Activated CD4-positive, alpha-beta T cell treated with anti-CD3 and anti-CD28 coated beads, Interleukin-2, amount 10 ng/mL, durations not matched to agents 24 days and 14 days (primary cell): ENCODE measurements at regions not wholly inside any gene's neighbourhood (a gene's known extent, or its start where the extent isn't known, plus 50 kb on each side); places are given as distances from the start of the nearest gene placed in this dataset.
A peak's percentile ranks its signal among the peaks of the same experiment; 100 is the strongest.

Source experiments
- DNase-seq: peaks from one replicate; pipeline ENCODE4 v3.0.0; 2022
- H3K27ac Mint-ChIP-seq: one replicate; pipeline ENCODE4 v1.8.0; 2022; ENCODE audit warnings: mild to moderate bottlenecking, mixed read lengths
- H3K27me3 Mint-ChIP-seq: one replicate; pipeline ENCODE4 v1.8.0; 2022; ENCODE audit warnings: mixed read lengths
- H3K36me3 Mint-ChIP-seq: one replicate; pipeline ENCODE4 v1.8.0; 2022; ENCODE audit warnings: low read depth, mild to moderate bottlenecking, mixed read lengths
- H3K4me1 Mint-ChIP-seq: one replicate; pipeline ENCODE4 v1.8.0; 2021; ENCODE audit warnings: mixed read lengths
- H3K4me3 Mint-ChIP-seq: one replicate; pipeline ENCODE4 v1.8.0; 2022; ENCODE audit warnings: mild to moderate bottlenecking, moderate library complexity, mixed read lengths
- H3K9me3 Mint-ChIP-seq: one replicate; pipeline ENCODE4 v1.8.0; 2021; ENCODE audit warnings: mixed read lengths
- intact Hi-C: fragments of 100-400 bp; cut with micrococcal nuclease; formaldehyde crosslinking; loops from one replicate; pipeline ENCODE4 v1.15.1; 2023

GRCh38 chr6:168255283-168255881, 64.2 kb downstream of the DACT2 start:
- H3K4me1 Mint-ChIP-seq, result no peaks in the 10 kb centered on the region

GRCh38 chr6:168252267-168252666, 67.3 kb downstream of the DACT2 start:
- Mint-ChIP-seq H3K4me3 (no peak overlapping the region), H3K4me1 (no peaks in the 10 kb centered on the region), H3K27ac (no peak overlapping the region), H3K27me3 (no peaks in the 10 kb centered on the region), H3K9me3 (peaks cover 4% of the 10 kb centered on the region), H3K36me3 (no peaks in the 10 kb centered on the region)
- intact Hi-C loops, result no loop called here
- DNase-seq, result no peak

More at GRCh38 chr6:168255283-168255881, 64.2 kb downstream of the DACT2 start:
- no peak for DNase-seq
- H3K4me3 Mint-ChIP-seq, result no peak overlapping the region
- H3K27me3 Mint-ChIP-seq, result no peaks in the 10 kb centered on the region
- H3K27ac Mint-ChIP-seq, result no peak overlapping the region
- intact Hi-C loops, result no loop called here
- H3K36me3 Mint-ChIP-seq, result no peaks in the 10 kb centered on the region
- H3K9me3 Mint-ChIP-seq, result peaks cover 4% of the 10 kb centered on the region

DNA sequence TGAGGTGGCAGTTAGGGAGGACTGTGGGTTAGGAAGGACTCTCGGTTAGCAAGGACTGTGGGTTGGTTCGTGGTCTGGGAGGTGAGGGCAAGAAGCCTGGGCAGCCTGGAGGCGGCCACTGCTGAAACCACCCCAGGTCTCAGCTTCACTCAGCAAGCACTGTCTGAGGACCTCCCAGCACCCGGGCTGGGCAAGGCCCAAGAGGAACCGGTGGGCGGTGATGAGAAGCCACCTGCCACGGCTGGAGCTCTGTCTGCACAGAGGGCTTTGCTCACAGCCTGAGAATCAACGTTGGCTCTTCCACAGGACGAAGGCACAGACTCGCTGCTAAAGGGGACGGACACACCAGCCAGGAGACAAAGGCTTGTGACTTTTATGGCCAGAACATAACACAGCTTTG, 69.3 kb downstream of the DACT2 start:
- Mint-ChIP-seq H3K36me3 (no peaks in the 10 kb centered on the region), H3K27ac (no peak overlapping the region), H3K4me1 (no peaks in the 10 kb centered on the region), H3K27me3 (no peaks in the 10 kb centered on the region), H3K4me3 (no peak overlapping the region), H3K9me3 (no peaks in the 10 kb centered on the region)
- intact Hi-C loops, result no loop called here
- DNase-seq, result no peak

DNA sequence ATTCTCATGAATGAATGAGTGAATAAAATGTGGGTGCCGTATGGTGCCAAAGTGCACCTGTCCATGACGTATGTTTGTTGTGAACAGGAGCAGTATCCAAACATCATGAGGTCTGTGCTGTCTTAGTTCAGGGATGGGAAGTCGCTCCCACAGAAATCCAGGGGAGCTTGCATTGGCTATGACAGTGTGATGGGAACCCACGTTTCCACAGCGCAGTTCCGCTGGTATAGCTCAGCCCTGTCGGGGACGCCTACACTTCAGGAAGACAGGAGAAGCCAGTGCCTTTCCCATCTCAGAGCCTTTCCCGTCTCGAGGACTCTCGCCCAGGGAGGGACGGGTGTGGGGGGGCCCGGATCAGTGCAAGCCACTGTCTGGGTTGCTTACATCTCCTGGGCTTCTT, 69.8 kb downstream of the DACT2 start:
- Mint-ChIP-seq H3K4me3 (no peak overlapping the region), H3K9me3 (no peaks in the 10 kb centered on the region), H3K4me1 (no peaks in the 10 kb centered on the region), H3K27me3 (no peaks in the 10 kb centered on the region), H3K36me3 (no peaks in the 10 kb centered on the region), H3K27ac (no peak overlapping the region)
- no peak for DNase-seq
- intact Hi-C loops, result no loop called here

- Mint-ChIP-seq H3K9me3 (no peaks in the 10 kb centered on the region), H3K36me3 (no peaks in the 10 kb centered on the region), H3K27me3 (no peaks in the 10 kb centered on the region), H3K27ac (no peak overlapping the region), H3K4me1 (peaks cover 5% of the 10 kb centered on the region), H3K4me3 (no peak overlapping the region)
- intact Hi-C loops, result no loop called here
- no peak for DNase-seq
These were observed 71.4 kb downstream of the DACT2 start for GRCh38 chr6:168248148-168248620.

GRCh38 chr6:168247443-168248147, 72.0 kb downstream of the DACT2 start:
- no peak for DNase-seq
- Mint-ChIP-seq H3K4me1 (peaks cover 5% of the 10 kb centered on the region), H3K27me3 (no peaks in the 10 kb centered on the region), H3K27ac (no peak overlapping the region), H3K9me3 (no peaks in the 10 kb centered on the region), H3K36me3 (no peaks in the 10 kb centered on the region), H3K4me3 (no peak overlapping the region)
- intact Hi-C loops, result no loop called here

DNA sequence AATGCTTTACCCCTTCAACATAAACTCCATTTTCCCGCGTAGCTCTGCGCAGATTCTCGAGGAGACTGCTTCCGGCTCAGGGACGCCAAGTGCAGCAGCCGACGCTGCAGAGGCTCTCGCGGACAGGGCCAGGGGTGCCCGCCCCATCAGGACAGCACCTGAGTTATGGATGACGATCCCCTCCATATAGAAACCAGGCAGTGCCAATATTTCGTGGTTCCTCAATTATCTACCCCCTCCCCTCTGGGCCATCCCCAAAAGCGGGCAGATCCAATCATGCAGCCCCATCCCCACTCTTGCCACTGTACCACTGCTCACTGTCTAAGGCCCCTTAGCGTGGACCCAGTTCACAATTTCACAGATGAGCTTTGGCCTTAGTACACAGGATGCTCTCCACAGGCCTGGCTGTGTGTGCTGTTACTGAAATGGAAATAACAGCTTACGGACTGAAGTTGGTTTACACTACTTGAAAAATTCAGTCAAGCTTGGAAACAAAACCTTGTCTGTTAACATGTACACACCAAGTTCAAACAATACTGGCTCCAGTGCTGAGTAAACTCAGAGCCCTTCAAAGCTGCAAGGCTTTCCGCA, 74.5 kb downstream of the DACT2 start:
- Mint-ChIP-seq H3K27me3 (no peaks in the 10 kb centered on the region), H3K27ac (no peak overlapping the region), H3K36me3 (no peaks in the 10 kb centered on the region), H3K9me3 (no peaks in the 10 kb centered on the region), H3K4me3 (no peak overlapping the region), H3K4me1 (peaks cover 5% of the 10 kb centered on the region)
- intact Hi-C loops, result no loop called here
- DNase-seq, result no peak

- Mint-ChIP-seq H3K4me3 (peak overlapping the region; percentile 0), H3K27ac (peak overlapping the region; percentile 53), H3K27me3 (no peaks in the 10 kb centered on the region), H3K9me3 (no peaks in the 10 kb centered on the region), H3K4me1 (peaks cover 5% of the 10 kb centered on the region), H3K36me3 (no peaks in the 10 kb centered on the region)
- no peak for DNase-seq
- intact Hi-C loops, result no loop called here
These were observed 75.7 kb downstream of the DACT2 start for GRCh38 chr6:168243812-168244376.

DNA sequence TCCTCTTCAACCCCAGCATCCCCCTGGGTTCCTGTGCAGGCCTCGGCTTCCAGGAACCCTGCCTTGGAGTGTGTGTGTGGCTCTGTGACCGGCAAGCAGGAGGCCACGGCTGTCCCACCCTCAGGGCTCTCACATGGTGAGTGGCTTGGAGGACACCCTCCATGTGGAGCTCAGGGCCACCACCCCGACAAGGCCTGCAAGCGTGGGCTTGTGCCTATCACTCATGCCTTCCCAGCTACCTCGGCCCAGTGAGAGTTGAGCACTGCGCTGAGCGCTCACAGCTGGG, 76.7 kb downstream of the DACT2 start:
- DNase-seq, result no peak
- Mint-ChIP-seq H3K36me3 (no peaks in the 10 kb centered on the region), H3K27me3 (no peaks in the 10 kb centered on the region), H3K4me3 (no peak overlapping the region), H3K9me3 (no peaks in the 10 kb centered on the region), H3K4me1 (peaks cover 8% of the 10 kb centered on the region), H3K27ac (peak overlapping the region; percentile 20)
- intact Hi-C loops, result no loop called here

GRCh38 chr6:168242111-168242939, 77.3 kb downstream of the DACT2 start:
- DNase-seq, result no peak
- peaks cover 8% of the 10 kb centered on the region for H3K4me1 Mint-ChIP-seq
- no peak overlapping the region for H3K4me3 Mint-ChIP-seq
- intact Hi-C loops, result no loop called here
- H3K36me3 Mint-ChIP-seq, result no peaks in the 10 kb centered on the region
- no peaks in the 10 kb centered on the region for H3K27me3 Mint-ChIP-seq
- no peaks in the 10 kb centered on the region for H3K9me3 Mint-ChIP-seq
- H3K27ac Mint-ChIP-seq, result peak overlapping the region; percentile 20

GRCh38 chr6:168240160-168240559, 79.4 kb downstream of the DACT2 start:
- DNase-seq, result no peak
- Mint-ChIP-seq H3K4me3 (no peak overlapping the region), H3K27ac (no peak overlapping the region), H3K9me3 (no peaks in the 10 kb centered on the region), H3K4me1 (peaks cover 8% of the 10 kb centered on the region), H3K27me3 (no peaks in the 10 kb centered on the region), H3K36me3 (no peaks in the 10 kb centered on the region)
- intact Hi-C loops, result no loop called here

DNA sequence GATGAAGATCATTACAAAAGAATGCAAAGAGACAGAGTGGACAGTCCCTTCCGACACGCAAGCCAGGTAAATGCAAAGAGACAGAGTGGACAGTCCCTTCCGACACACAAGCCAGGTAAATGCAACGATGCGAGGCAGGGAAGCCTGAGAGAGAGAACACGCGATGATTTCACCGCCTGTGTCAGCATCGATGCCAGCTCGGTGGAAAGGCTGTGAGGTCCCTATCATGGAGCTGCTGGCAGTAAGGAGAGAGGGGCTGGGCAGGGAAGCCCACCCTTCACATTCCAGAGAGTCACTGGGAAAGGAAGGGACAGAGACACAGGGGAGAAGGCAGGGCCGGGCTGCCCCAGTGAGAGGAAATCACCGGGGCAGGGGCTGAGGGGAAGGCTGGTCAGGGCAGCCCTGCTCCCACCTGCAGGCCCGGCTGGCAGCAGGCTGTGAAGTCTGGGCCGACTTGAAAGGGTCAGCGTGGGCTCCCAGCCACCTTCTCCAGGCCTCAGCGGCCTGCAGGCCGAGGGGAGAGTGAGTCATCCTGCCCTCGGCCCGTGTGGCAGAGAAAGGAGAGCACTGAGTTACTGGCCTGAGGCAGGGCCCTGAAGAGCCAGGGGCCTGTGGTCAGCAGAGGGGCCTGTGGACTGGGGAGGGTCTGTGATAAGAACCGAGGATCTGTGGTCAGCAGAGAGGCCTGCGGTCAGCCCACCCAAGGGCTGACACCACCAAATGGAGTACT, 80.4 kb downstream of the DACT2 start:
- intact Hi-C loops, result loop anchor here (2.0 kb wide), 1 partner anchor 112 kb away; no protein-coding TSS in a partner anchor

DNA sequence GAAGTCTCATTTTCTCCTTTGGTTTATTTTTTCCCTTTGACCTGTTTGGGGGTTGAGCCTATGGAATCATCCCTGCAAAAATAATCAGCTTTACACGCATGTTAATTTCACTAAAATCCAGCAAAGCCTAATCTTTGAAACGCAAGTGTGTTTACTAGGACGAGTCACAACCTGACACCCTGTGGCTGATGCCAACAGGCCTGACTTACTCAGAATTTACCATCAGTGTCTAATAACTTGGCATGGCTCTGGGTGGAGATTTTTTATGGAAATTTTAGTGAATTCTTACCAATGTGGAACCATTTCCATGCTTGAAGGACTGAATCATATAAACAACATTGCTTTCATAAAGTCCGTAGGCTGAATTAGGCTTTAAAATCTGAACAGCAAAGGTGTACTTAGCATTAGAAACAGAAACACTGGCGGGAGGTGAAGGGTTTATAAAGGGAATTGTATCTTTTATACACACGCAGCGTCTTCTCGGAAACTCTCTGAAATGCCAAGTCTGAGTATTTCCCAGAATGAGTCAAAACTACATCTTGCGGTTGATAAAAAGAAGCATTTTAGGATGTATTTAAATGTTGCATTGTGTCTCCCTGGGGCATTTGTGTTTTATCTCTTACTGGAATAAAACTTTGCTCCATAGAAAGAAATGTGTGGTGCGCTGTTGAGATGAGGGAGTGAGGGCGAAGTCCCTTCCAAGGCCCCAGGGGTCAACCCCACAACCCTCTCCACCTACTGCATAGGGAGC, 81.2 kb downstream of the DACT2 start:
- no peak for DNase-seq
- no peak overlapping the region for H3K4me3 Mint-ChIP-seq
- peaks cover 4% of the 10 kb centered on the region for H3K4me1 Mint-ChIP-seq
- peak overlapping the region; percentile 62 for H3K27ac Mint-ChIP-seq
- no peaks in the 10 kb centered on the region for H3K9me3 Mint-ChIP-seq
- no peaks in the 10 kb centered on the region for H3K27me3 Mint-ChIP-seq
- intact Hi-C loops, result loop anchor here (2.0 kb wide), 1 partner anchor 112 kb away; no protein-coding TSS in a partner anchor
- no peaks in the 10 kb centered on the region for H3K36me3 Mint-ChIP-seq

More for the DNA sequence above, 80.4 kb downstream of the DACT2 start:
- no peak overlapping the region for H3K4me3 Mint-ChIP-seq
- no peaks in the 10 kb centered on the region for H3K36me3 Mint-ChIP-seq
- H3K27me3 Mint-ChIP-seq, result no peaks in the 10 kb centered on the region
- H3K27ac Mint-ChIP-seq, result peak overlapping the region; percentile 62
- peaks cover 8% of the 10 kb centered on the region for H3K4me1 Mint-ChIP-seq
- no peaks in the 10 kb centered on the region for H3K9me3 Mint-ChIP-seq
- no peak for DNase-seq
